AG09319 (cell line): ENCODE measurements at regions not wholly inside any gene's neighbourhood (a gene's known extent, or its start where the extent isn't known, plus 50 kb on each side); places are given as distances from the start of the nearest gene placed in this dataset.
"Not testable (repeated sequence)": the region's sequence is repeated elsewhere in the genome, so short reads cannot be mapped to it uniquely, and the experiment has no call there.

Experiments
- DNase-seq: peaks from one replicate; pipeline ENCODE4 v3.0.0-alpha.2; 2010; ENCODE audit warnings: low read depth; ENCODE audit errors: extremely low read depth
- CTCF ChIP-seq: IDR thresholded peaks from 2 replicates; pipeline ENCODE4 v1.5.1; 2011; ENCODE audit warnings: low read depth, mild to moderate bottlenecking, inconsistent platforms, low read length, moderate library complexity

- no peak for TF ChIP-seq CTCF
- DNase-seq, result no peak
Observed at GRCh38 chr14:81771651-81772275, 238.1 kb upstream of the SEL1L start.

- no peak for DNase-seq
Observed at GRCh38 chr14:81772381-81772780, 238.7 kb upstream of the SEL1L start.

GRCh38 chr14:81776531-81776930 lies 242.9 kb upstream of the SEL1L start:
- no peak for DNase-seq
- no peak for TF ChIP-seq CTCF

More at GRCh38 chr14:81772381-81772780, 238.7 kb upstream of the SEL1L start:
- no peak for TF ChIP-seq CTCF

GRCh38 chr14:81781798-81782197 lies 248.1 kb upstream of the SEL1L start:
- not testable (repeated sequence) for DNase-seq

GRCh38 chr14:81784084-81784483 lies 250.4 kb upstream of the SEL1L start:
- DNase-seq, result no peak

GRCh38 chr14:81797315-81797714 lies 263.7 kb upstream of the SEL1L start:
- TF ChIP-seq CTCF, result no peak
- DNase-seq, result no peak

More at GRCh38 chr14:81784084-81784483, 250.4 kb upstream of the SEL1L start:
- TF ChIP-seq CTCF, result no peak

GRCh38 chr14:81801921-81802320 lies 268.3 kb upstream of the SEL1L start:
- no peak for TF ChIP-seq CTCF
- no peak for DNase-seq

GRCh38 chr14:81802341-81802740 lies 268.7 kb upstream of the SEL1L start:
- no peak for TF ChIP-seq CTCF
- DNase-seq, result no peak
